ENCODE measurements at regions not wholly inside any gene's neighbourhood (a gene's known extent, or its start where the extent isn't known, plus 50 kb on each side); places are given as distances from the start of the nearest gene placed in this dataset.

GRCh38 chr16:20167323-20167722 lies 93.6 kb upstream of the GPR139 start:
- TF ChIP-seq YY1 (IDR thresholded peaks at IDR 0.05; ENCODE audit: low read depth), result no peak

- TF ChIP-seq CREB1 (IDR thresholded peaks at IDR 0.05; ENCODE audit: low read depth) (no peak), ZBTB7A (IDR thresholded peaks at IDR 0.05; ENCODE audit: low read depth) (no peak), USF1 (IDR thresholded peaks at IDR 0.05) (no peak), REST (IDR thresholded peaks at IDR 0.05; ENCODE audit: low read depth) (no peak), YY1 (IDR thresholded peaks at IDR 0.05; ENCODE audit: low read depth) (no peak), MAX (IDR thresholded peaks at IDR 0.05) (no peak), EGR1 (IDR thresholded peaks at IDR 0.05) (no peak), TEAD4 (IDR thresholded peaks at IDR 0.05) (no peak)
Observed at GRCh38 chr16:20166531-20167235, 93.0 kb upstream of the GPR139 start.

- no peak for TF ChIP-seq ZBTB7A (IDR thresholded peaks at IDR 0.05; ENCODE audit: low read depth)
- TF ChIP-seq TAF1 (IDR thresholded peaks at IDR 0.05; ENCODE audit: low read depth), result no peak
- no peak for TF ChIP-seq YY1 (IDR thresholded peaks at IDR 0.05; ENCODE audit: low read depth)
- no peak for TF ChIP-seq FOXM1 (IDR thresholded peaks at IDR 0.05; ENCODE audit: borderline replicate concordance, low read depth)
- TF ChIP-seq USF1 (IDR thresholded peaks at IDR 0.05), result no peak
- no peak for TF ChIP-seq TEAD4 (IDR thresholded peaks at IDR 0.05)
- no peak for TF ChIP-seq TCF12 (IDR thresholded peaks at IDR 0.05; ENCODE audit: low read depth)
- no peak for TF ChIP-seq CREB1 (IDR thresholded peaks at IDR 0.05; ENCODE audit: low read depth)
- TF ChIP-seq CEBPB (IDR thresholded peaks at IDR 0.05), result no peak
- TF ChIP-seq RAD21 (IDR thresholded peaks at IDR 0.05; ENCODE audit: low read depth), result no peak
- no peak for TF ChIP-seq REST (IDR thresholded peaks at IDR 0.05; ENCODE audit: low read depth)
Observed at GRCh38 chr16:20153444-20153843, 79.8 kb upstream of the GPR139 start.

GRCh38 chr16:20147091-20147490 lies 73.4 kb upstream of the GPR139 start:
- TF ChIP-seq EP300 (IDR thresholded peaks at IDR 0.05; ENCODE audit: borderline replicate concordance) (no peak), EGR1 (IDR thresholded peaks at IDR 0.05) (no peak)

GRCh38 chr16:20141956-20142355 lies 68.3 kb upstream of the GPR139 start:
- TF ChIP-seq NFIC (IDR thresholded peaks at IDR 0.05) (no peak), ZBTB7A (IDR thresholded peaks at IDR 0.05; ENCODE audit: low read depth) (no peak), REST (IDR thresholded peaks at IDR 0.05; ENCODE audit: low read depth) (no peak), TCF12 (IDR thresholded peaks at IDR 0.05; ENCODE audit: low read depth) (no peak), MAX (IDR thresholded peaks at IDR 0.05) (no peak)

GRCh38 chr16:20137909-20138308 lies 64.2 kb upstream of the GPR139 start:
- TF ChIP-seq TEAD4 (IDR thresholded peaks at IDR 0.05) (no peak), EP300 (IDR thresholded peaks at IDR 0.05; ENCODE audit: borderline replicate concordance) (no peak), ZBTB7A (IDR thresholded peaks at IDR 0.05; ENCODE audit: low read depth) (no peak), NFIC (IDR thresholded peaks at IDR 0.05) (no peak), TCF12 (IDR thresholded peaks at IDR 0.05; ENCODE audit: low read depth) (no peak), TAF1 (IDR thresholded peaks at IDR 0.05; ENCODE audit: low read depth) (no peak), EGR1 (IDR thresholded peaks at IDR 0.05) (no peak), CEBPB (IDR thresholded peaks at IDR 0.05) (no peak), REST (IDR thresholded peaks at IDR 0.05; ENCODE audit: low read depth) (no peak), RAD21 (IDR thresholded peaks at IDR 0.05; ENCODE audit: low read depth) (no peak), USF1 (IDR thresholded peaks at IDR 0.05) (no peak), YY1 (IDR thresholded peaks at IDR 0.05; ENCODE audit: low read depth) (no peak)
